GM19468 (cell line): ENCODE measurements at regions not wholly inside any gene's neighbourhood (a gene's known extent, or its start where the extent isn't known, plus 50 kb on each side); places are given as distances from the start of the nearest gene placed in this dataset.
A peak's percentile ranks its signal among the peaks of the same experiment; 100 is the strongest.

Source experiments
- ATAC-seq: cut with Tn5 transposase; IDR thresholded peaks from one replicate; pipeline ENCODE4 v1.9.1; 2021; ENCODE audit warnings: mild to moderate bottlenecking, moderate library complexity, moderate number of reproducible peaks; ENCODE audit not compliant: unreplicated experiment; ENCODE audit errors: extremely low read depth

DNA sequence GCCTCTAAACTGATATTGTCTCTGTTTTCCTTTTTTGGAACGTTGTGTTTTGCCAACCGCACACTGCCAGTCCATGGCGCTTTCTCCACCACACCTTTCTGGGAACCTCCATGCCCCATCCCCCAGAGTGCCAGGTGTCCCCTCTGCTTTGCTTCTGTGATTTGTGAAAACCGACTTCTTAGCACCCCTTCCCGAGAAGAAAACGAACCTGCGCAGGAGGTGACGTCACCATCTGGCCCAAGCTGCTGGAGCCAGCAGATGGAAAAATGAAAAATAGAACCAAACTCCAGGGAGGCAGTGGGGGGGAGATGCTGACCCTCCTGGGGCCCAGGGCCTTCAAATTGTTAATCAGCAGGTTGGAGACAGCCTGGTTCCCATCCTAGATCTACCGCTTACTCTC lies 103.8 kb downstream of the HTR5A start:
- ATAC-seq: no peak

DNA sequence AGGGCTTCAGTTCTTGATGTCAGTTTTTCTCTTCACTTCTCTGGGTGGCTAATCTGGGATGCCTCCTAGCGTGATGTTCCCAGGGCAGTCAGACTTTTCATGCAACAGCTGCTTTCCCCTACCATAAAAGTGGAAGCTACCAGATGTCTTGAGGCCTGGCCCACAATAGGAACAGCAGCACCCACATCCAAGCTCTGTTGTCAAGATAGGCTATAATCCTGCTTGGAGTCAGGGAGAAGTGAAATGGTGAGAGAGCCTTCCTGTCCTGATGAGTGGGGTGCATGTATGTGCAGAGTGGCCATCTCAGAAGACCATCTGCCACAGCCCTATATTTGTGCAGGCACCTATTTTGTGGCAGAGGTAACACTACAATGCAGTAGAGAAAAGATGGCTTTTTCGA lies 108.0 kb downstream of the HTR5A start:
- ATAC-seq: no peak

DNA sequence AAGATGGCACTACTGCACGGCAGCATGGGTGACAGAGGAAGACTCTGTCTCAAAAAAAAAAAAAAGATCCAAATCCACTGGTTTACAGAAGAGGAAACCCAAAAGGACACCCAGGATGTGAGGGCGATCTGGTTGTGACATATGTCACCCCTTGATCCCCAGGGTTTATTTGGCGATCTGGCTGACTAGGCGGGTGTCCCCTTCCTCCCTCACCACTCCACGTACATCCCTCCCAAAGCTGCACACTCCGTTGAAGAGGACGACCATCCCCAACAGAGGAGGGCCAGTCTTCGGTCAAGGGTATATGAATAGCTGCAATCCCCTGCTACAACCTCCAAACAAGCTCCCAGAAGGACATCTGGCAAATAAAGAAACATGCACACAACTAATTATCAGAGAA lies 111.6 kb downstream of the HTR5A start:
- ATAC-seq: no peak

DNA sequence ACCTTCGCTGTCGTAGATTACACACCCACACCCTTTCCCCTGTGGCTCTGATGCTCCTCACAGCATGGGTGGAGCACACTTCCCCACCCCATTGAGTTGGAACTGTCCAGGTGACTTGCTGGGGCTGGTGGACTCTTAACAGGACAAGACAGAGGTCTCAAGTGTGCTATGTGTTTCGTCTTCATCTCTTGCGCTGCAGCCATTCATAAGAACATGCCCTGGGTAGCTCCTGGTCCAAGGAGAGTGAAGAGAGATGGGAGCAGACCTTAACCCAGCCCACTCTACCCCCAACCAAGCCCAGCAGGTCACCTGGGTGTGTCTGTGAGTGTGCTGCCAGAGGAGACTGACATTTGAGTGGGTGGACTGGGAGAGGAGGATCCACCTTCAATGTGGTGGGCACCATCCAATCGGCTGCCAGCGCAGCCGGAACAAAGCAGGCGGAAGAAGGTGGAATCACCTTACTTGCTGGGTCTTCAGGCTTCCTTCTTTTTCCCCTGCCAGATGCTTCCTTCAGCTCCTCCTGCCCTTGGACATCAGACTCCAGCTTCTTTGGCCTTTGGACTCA lies 112.4 kb downstream of the HTR5A start:
- no peak for ATAC-seq

DNA sequence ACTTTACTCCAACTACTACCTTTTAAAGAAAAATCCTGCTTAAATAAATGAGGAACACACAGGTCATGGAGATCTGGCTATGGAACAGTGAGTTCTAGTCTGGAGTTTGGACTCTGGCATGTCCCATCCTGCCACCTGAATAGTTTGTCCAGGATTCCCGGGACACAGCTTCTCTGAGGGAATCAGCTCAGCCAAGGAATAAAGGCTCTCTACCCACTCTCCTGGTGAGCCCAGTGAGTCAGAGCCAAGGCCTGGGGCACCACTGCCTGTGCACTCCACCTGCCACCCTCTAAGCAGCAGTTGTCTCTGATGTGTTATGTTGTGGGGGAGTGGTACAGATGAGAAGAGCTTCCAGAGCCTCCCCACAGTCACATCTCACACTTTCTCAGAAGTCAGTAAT lies 113.5 kb downstream of the HTR5A start:
- ATAC-seq: no peak

DNA sequence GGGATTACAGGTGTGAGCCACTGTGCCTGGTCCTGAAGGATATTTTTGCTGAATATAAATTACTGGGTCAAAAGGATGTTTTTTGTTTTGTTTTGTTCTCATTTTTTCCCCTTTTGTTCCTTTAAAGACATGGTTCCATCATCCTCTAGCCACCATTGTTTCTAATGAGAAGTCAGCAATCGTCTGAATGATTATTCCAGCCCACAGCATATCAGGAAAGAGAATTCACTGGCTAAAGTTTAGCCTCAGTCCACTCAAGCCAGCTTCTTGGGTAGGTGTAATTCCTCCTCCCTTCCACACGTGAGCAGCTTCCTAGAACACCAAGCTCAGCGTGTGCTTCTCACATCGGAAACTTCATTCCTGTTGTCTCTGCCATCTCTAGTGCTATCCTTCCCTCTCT lies 112.8 kb upstream of the INSIG1 start:
- no peak for ATAC-seq

DNA sequence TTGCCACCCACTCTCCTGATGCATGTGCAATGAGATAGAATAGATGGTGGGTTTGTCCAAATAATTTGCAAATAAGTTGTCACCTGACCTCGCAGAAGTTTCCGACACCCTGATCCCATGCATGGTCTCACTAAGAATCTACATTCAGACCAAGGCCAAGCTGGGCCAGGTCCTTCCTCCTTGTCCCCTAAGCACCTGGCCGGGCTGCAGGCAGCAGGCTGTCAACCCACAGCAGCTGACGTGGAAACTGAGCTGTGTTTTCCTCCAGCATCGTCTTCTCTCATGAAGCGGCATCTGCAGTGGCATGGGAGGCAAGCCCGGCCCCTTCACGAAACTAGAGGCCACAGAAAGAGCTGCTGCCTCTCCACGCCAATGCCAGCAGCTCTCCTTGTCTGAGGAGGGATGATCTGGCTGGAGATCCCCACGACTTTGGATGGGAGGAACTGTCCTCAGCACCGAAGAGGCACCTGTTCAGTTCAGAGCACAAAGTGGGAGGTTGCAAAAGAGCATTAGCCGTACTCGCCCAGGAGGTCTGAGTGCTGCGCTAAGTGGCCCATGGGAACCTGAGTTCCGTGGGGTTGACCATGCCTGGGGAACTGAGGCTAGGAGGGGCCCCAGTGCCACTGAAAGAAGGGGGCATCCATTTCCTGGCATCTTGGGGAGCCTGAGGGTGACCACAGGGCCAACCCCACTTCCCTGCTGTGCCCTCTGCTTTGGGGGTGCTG lies 110.5 kb upstream of the INSIG1 start:
- no peak for ATAC-seq

DNA sequence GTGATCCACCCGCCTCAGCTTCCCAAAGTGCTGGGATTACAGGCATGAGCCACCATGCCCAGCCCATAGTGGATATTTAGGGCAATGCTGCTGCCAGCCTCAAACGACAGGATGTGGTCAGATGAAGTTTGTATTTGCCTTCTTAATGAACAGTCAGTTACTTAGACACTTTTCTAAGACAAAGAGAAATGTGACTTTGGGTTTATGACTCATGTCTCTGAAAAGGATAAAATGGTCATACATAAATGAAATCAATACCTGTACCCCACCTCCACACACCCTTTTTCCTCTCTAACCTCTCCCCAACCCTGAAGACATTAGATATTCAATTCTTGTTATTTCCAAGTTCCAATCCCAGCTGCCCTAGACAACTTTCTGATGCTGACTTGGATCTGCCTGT lies 109.3 kb upstream of the INSIG1 start:
- no peak for ATAC-seq

DNA sequence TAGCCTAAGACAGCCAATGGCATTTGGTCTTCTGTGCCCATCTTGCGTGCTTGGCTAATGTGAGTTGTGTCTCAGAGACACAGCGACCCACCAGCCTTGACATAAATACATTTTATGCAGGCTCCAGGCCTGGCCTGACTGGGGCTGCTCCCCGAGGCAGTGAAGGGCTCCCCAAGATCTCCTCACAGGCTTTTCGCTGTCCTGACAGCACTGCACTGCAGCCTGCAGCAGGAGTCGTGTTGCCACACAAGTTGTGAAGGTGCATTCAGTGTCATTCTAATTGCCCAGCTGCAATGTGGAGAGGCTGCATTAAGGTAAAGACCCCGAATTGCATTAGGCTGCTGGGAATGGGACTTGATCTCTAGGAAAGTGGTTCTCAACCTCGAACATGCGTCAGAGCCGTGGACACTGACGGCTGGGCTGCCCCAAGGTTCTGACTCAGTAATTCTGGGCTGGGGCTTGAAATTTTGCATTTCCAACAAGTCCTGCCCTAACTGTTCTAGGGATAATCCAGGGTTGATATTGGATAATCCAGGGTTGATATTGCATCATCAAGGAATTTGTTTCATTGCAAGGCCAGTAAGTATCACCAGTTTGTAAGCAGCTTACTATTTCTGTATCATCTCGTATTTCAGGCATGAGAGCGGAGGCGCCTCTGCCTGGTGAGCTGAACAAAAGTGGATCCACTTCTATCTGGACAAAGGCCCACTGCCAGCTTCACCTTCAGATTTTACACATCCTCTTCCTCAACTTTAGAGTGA lies 108.7 kb upstream of the INSIG1 start:
- ATAC-seq: no peak

DNA sequence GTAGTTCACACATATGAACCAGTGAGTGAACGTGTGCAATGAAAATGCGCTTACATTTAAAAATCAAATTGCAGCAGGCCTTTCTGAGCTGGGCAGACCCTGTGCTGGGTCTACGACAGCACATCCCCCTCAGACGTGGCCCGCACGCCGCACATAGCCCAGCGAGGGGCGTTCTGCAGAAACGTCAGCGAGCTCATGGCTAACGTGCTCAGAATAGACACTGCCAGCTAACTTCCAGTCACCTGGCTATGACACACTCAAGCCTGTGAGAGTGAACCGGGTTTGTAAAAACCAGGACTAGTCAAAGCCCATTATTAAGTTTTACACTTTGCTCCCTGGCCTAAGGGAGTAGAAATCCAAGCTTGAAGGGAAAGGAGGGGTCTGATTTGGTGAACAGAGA lies 108.1 kb upstream of the INSIG1 start:
- ATAC-seq: no peak

DNA sequence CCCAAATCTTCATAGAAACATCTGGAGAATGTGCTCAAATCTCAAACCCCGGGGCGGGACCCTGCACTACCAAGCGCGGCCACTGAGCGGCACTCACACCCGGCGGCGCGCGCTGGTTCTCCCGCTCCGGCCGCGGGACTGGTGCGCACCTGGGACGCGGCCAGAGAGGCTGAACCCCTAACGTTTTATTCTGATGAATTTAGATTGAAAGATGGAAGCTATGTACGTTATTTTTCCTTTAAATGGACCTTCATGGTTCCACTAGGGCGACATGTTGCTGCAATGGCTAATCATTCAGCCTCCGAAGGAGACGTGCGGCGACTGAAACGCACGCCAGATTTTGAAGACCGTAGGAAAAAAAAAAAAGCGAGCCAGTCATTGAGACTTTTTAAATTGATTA lies 107.0 kb upstream of the INSIG1 start:
- no peak for ATAC-seq

DNA sequence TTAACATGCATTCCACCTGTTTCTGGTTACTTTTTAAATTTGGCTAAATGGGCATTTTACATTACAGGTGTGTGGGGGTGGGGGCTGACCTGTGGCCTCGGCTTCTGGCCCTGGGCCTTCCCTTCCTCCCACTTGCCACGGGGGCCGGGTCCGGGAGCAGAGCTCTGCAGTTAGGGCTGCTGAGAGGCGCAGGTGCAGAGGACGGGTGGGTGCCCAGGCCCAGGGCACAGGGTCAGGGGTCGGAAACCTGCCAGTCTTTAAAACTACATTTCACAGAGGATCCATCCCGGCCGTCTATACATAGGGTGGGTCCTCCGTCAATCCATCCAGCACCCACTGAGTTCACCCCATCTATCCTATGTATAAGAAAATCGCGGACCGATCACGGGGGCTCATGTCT lies 106.5 kb upstream of the INSIG1 start:
- no peak for ATAC-seq

DNA sequence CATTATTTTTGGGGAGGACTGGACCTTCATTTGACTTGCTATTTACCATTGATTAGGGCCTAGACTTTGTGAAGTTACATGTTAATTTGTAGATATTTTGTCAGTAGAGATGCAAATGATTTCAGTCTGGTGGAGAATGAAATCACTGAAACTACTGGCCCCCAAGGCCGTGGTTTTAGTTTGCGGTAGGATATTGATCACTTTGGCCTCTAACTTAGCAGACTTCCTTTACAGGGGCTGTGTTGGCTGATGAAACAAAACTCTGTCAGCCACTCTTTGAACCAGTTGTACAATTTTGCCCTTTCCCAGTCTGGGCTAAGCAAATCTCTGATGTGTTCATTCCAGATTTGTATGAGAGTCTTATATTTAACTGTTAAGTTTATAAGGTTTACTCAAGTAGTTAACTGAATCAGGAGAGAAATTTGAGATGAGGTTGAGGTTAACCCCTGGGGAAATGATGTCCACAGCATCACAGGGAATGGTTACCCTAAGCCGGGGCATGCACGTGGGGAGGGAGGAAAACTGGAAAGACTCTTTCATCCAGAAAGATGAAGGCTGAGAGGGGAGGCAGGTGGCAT lies 105.7 kb upstream of the INSIG1 start:
- ATAC-seq: peak; percentile 73

DNA sequence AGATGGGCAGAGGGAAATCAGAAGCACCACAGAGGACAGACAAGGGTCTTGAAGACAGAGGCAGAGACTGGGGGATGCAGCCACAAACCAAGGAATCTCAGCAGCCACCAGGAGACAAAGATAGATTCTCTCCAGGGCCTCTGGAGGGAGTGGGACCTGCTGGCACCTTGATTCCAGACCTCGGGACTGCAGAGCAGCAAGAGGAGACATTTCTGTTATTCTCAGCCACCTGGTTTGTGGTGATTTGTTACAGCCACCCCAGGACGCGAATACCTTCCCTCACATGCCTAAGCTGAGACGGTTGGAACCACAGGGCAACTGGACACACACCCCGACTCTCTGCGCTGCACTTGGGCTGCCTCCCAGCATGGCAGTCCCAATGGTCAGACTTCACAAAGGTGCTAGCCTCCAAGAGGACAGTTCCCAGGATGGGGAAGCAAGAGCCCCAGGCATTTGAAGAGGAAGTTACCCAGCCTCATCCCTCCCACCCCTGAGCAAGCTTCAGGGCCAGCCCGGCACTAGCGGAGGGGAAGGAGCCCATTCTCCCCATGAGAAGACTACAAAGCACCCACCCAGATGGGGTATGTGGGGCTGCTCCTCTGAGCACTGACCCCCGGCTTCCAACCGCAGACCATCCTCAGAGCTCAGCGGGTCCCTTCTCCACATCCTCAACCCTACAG lies 104.6 kb upstream of the INSIG1 start:
- no peak for ATAC-seq

DNA sequence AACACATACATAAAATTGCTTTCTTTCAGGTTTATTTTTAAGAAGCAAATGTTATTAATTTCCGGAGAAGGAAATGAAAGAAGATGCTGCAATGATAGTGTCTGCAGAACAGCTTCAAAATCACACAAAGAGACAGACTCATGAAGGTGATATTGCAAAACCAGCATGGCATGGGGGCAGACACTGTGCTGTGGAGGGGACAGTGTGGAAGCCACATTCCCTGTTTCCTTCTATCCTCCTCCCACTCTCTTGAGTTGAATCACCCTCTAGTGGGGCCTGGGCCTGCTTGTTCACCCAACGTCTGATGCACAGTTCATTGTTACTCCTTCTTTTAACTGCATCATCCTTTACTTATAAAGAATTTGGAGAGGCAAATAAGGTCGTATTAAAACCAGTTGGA lies 104.0 kb upstream of the INSIG1 start:
- no peak for ATAC-seq

DNA sequence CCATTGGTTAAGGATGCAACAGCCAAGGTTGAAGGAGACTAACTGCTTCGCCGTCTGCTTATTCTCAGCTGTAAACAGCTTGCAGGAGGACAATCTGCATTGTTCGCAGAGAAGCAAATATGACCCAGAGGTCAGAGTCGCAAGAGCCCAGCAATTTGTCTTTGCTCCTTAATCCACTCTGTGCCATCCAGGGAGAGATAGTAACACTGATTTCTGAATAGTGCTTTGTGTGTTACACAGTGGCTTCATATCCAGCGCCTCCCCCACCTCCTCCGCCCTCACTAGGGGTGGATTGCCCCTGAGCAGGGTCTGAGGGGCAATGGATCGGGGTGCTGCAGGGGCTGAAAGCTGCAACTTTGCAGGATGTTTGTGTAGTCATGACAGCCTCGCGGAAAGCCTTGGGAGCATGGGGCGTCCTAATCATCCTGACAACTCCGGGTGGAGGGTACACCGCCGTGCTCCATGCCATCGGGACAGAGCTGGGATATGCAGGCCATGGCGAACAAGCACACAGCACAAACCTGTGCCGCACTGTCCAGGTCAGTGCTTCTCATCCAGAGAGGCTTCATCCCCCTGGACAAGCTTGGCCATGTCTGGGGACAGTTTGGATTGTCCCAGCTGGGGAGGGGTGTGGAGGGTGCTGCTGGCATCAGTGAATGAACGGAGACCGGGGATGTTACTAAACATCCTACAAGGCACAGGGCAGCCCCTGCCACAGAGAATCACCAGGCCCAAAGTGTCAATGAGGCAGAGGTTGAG lies 103.1 kb upstream of the INSIG1 start:
- ATAC-seq: no peak

DNA sequence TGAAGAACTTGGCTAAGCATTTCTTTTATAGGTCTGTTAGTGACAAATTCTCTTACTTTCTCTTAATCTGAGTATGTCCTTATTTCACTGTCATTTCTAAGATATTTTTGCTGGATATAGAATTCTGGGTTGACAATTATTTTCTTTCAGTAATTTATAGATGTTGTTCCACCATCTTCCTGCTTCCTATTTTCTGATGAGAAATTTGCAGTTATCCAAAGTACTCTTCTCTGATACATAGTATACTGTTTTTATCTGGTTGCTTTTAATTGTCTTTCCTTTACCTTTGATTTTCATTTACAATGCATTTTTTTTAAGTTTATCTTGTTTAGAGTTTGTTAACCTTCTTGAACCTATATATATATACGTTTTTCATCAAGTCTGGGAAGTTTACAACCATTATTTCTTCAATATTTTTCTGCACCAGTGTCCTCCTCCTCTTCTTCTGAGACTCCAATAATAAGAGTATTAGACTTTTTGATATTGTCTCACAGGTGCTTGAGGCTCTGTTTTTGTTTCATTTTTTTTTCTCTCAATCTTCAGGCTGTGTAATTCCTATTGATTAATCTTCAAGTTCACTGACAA lies 101.6 kb upstream of the INSIG1 start:
- ATAC-seq: no peak

DNA sequence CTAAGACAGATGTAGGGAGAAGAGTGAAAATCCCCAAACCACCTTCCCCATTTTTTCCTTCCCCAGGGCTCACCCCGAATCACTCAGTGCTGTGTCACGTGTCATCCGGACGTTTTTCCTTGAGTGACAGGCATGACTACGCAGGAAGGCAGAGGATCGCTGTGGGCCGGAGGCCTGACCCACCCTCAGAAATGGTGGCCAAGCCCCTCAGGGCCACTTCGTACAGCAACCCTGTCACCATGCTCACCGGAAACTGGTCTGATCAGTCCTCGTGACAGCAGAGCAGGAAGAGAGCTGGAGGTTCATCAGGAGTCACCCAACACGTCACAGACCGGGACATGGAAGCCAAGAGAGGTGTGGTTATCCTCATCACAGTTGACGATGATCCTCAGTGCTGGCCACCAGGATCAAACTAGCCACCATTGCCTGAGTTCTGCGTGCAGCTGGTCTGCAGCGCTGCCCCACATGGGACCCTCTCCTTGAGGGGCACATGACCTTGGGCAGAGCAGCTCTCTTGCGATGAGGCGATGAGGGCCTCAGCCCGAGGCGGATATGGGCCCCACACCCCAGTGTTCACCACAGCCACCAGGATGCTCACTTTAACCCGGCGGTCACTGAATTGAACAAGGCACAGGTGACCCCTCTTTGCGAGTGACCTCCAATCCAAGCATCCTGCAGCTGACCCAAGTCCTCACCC lies 99.3 kb upstream of the INSIG1 start:
- ATAC-seq: no peak
